RWPE2 (cell line): ENCODE measurements at regions not wholly inside any gene's neighbourhood (a gene's known extent, or its start where the extent isn't known, plus 50 kb on each side); places are given as distances from the start of the nearest gene placed in this dataset.

Experiments used
- ATAC-seq: fragments of 200-7000 bp; cut with Tn5 transposase; 3 replicates; pipeline ENCODE4 v1.9.1; 2021; ENCODE audit warnings: low read depth
- DNase-seq: peaks from one replicate; pipeline ENCODE4 v3.0.0-alpha.2; 2020; ENCODE audit warnings: low spot score
- H3K27ac ChIP-seq: fragments of 450-650 bp; 2 replicates; pipeline ENCODE4 v1.5.1; 2017; ENCODE audit warnings: mild to moderate bottlenecking; ENCODE audit not compliant: poor library complexity, severe bottlenecking
- H3K27me3 ChIP-seq: fragments of 250-450 bp; sonication (Bioruptor Pico); 2 replicates; pipeline ENCODE4 v1.5.1; 2021; ENCODE audit warnings: mild to moderate bottlenecking, moderate library complexity; ENCODE audit not compliant: insufficient read depth, poor library complexity, severe bottlenecking
- H3K36me3 ChIP-seq: fragments of 250-450 bp; sonication (Bioruptor Pico); 2 replicates; pipeline ENCODE4 v1.5.1; 2020; ENCODE audit warnings: low read depth, mild to moderate bottlenecking, moderate library complexity
- H3K4me1 ChIP-seq: fragments of 250-450 bp; sonication (Bioruptor Pico); 2 replicates; pipeline ENCODE4 v1.5.1; 2021; ENCODE audit warnings: mild to moderate bottlenecking, moderate library complexity; ENCODE audit not compliant: insufficient read depth, poor library complexity, severe bottlenecking
- H3K4me3 ChIP-seq: fragments of 250-450 bp; sonication (Bioruptor Pico); 2 replicates; pipeline ENCODE4 v1.5.1; 2021; ENCODE audit warnings: mild to moderate bottlenecking, moderate library complexity; ENCODE audit not compliant: severe bottlenecking
- H3K9me3 ChIP-seq: fragments of 250-450 bp; sonication (Bioruptor Pico); 2 replicates; pipeline ENCODE4 v1.5.1; 2021; ENCODE audit warnings: mild to moderate bottlenecking, moderate library complexity; ENCODE audit not compliant: severe bottlenecking
- TF ChIP-seq, protein P1 (sequence below): fragments of 450-650 bp; IDR thresholded peaks from one replicate; pipeline ENCODE4 v1.5.1; 2017; ENCODE audit warnings: mild to moderate bottlenecking, moderate library complexity; ENCODE audit not compliant: poor library complexity, severe bottlenecking

GRCh38 chr16:63830061-63830460, 1291.8 kb downstream of the CDH11 start:
- H3K27me3 ChIP-seq, result no peaks in the 10 kb centered on the region
- TF ChIP-seq, protein P1, sequence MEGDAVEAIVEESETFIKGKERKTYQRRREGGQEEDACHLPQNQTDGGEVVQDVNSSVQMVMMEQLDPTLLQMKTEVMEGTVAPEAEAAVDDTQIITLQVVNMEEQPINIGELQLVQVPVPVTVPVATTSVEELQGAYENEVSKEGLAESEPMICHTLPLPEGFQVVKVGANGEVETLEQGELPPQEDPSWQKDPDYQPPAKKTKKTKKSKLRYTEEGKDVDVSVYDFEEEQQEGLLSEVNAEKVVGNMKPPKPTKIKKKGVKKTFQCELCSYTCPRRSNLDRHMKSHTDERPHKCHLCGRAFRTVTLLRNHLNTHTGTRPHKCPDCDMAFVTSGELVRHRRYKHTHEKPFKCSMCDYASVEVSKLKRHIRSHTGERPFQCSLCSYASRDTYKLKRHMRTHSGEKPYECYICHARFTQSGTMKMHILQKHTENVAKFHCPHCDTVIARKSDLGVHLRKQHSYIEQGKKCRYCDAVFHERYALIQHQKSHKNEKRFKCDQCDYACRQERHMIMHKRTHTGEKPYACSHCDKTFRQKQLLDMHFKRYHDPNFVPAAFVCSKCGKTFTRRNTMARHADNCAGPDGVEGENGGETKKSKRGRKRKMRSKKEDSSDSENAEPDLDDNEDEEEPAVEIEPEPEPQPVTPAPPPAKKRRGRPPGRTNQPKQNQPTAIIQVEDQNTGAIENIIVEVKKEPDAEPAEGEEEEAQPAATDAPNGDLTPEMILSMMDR, result no peak
- no peak for DNase-seq
- H3K4me1 ChIP-seq, result no peaks in the 10 kb centered on the region
- H3K4me3 ChIP-seq, result no peak overlapping the region
- no peaks in the 10 kb centered on the region for H3K36me3 ChIP-seq
- H3K9me3 ChIP-seq, result no peaks in the 10 kb centered on the region
- ATAC-seq, result no peak
- no peak overlapping the region for H3K27ac ChIP-seq

GRCh38 chr16:63822818-63823217, 1299.0 kb downstream of the CDH11 start:
- Histone ChIP-seq H3K4me1 (no peaks in the 10 kb centered on the region), H3K27me3 (no peaks in the 10 kb centered on the region), H3K4me3 (no peak overlapping the region), H3K9me3 (no peaks in the 10 kb centered on the region), H3K27ac (no peak overlapping the region), H3K36me3 (no peaks in the 10 kb centered on the region)
- TF ChIP-seq, protein P1, result no peak
- ATAC-seq, result no peak
- DNase-seq, result no peak

GRCh38 chr16:63816276-63816675, 1305.6 kb downstream of the CDH11 start:
- no peaks in the 10 kb centered on the region for H3K4me1 ChIP-seq
- DNase-seq (no peak), ATAC-seq (no peak)
- H3K9me3 ChIP-seq, result no peaks in the 10 kb centered on the region
- H3K27me3 ChIP-seq, result no peaks in the 10 kb centered on the region
- H3K36me3 ChIP-seq, result no peaks in the 10 kb centered on the region
- TF ChIP-seq, protein P1, result no peak
- H3K27ac ChIP-seq, result no peak overlapping the region
- no peak overlapping the region for H3K4me3 ChIP-seq

DNA sequence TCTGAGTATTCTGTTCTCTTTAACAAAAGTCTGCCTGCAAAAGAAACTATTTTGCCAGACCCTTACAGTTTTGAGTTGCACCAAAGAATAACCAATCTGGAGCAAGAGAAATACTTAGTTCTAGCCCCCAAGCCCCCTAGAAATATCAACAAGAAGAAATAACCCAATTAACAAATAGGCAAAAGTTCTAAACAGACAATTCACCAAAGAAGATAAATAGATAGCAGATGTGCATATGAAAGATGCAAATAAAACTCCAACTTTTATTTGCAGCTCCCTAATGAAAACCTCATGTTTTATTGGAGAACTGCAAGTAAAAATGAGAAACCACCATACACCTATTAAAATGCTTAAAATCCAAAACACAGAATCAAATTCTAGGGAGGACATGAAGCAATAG, 1308.0 kb downstream of the CDH11 start:
- Histone ChIP-seq H3K27ac (no peak overlapping the region), H3K9me3 (no peaks in the 10 kb centered on the region), H3K27me3 (no peaks in the 10 kb centered on the region), H3K4me1 (no peaks in the 10 kb centered on the region), H3K36me3 (no peaks in the 10 kb centered on the region), H3K4me3 (no peak overlapping the region)
- DNase-seq, result no peak
- TF ChIP-seq, protein P1, result no peak
- no peak for ATAC-seq

DNA sequence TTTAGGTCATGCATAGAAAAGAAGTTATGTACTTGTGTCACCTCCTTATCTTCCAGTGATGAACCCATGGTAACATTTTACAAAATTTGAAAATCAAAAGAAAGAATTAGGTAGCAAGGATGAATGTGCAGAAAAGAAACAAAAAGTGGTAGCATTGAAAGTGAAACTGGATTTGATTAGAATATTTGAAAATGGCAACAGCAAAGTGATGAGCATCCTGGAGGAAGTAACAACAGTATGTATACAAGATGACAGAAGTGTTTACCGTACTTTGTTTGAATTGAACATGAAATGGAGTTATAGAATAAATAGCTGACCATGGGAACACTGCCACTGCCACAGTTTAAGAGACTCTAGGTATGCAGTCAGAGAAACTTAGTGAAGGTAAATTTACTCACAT, 1313.1 kb downstream of the CDH11 start:
- TF ChIP-seq, protein P1, result no peak
- H3K36me3 ChIP-seq, result no peaks in the 10 kb centered on the region
- no peak for ATAC-seq
- DNase-seq, result no peak
- H3K4me3 ChIP-seq, result no peak overlapping the region
- no peaks in the 10 kb centered on the region for H3K4me1 ChIP-seq
- no peaks in the 10 kb centered on the region for H3K27me3 ChIP-seq
- H3K9me3 ChIP-seq, result peaks cover 2% of the 10 kb centered on the region
- H3K27ac ChIP-seq, result no peak overlapping the region
